Right cardiac atrium (tissue), 5 donors: ENCODE measurements at regions not wholly inside any gene's neighbourhood (a gene's known extent, or its start where the extent isn't known, plus 50 kb on each side); places are given as distances from the start of the nearest gene placed in this dataset.

ENCODE experiments used
- ATAC-seq, 2 donors: fragments of 200-7000 bp; cut with Tn5 transposase; one replicate each; pipeline versions ENCODE4 v1.8.0 to v1.9.1; 2020; ENCODE audit warnings: moderate library complexity in 2 of 2, mild to moderate bottlenecking in 1 of 2
- DNase-seq, 3 donors: peaks; one replicate each; pipeline ENCODE4 v3.0.0-alpha.2; 2020
- H3K27ac ChIP-seq: one replicate; pipeline ENCODE4 v1.5.1; 2013; ENCODE audit warnings: mild to moderate bottlenecking, low read length, control low read depth, moderate library complexity
- H3K27me3 ChIP-seq: one replicate; pipeline ENCODE4 v1.6.1; 2013; ENCODE audit not compliant: control insufficient read depth, insufficient read depth
- H3K4me1 ChIP-seq: one replicate; pipeline ENCODE4 v1.6.1; 2013; ENCODE audit warnings: low read length; ENCODE audit not compliant: control insufficient read depth, insufficient read depth
- H3K4me3 ChIP-seq: one replicate; pipeline ENCODE4 v1.5.1; 2013; ENCODE audit warnings: low read length, control low read depth
- H3K9me3 ChIP-seq: one replicate; pipeline ENCODE4 v1.6.1; 2013; ENCODE audit warnings: low read length; ENCODE audit not compliant: control insufficient read depth
- WGBS: extraction: QIAGEN DNeasy Blood & Tissue Kit; methylation state at CpG from one replicate; pipeline ENCODE4 v1.1.7; 2013; 5-methylcytosine and 5-hydroxymethylcytosine counted together
- intact Hi-C, 4 donors: fragments of 100-400 bp; cut with DNase I; formaldehyde crosslinking; loops; one replicate each; pipeline versions ENCODE4 v1.11.0 to v1.14.0; 2022 to 2023
- donor health status: healthy with polysubstance abuse.
- donor health status: DM: no; HTN: yes; CAD: no.
- donor health status: DM: no; HTN: no; CAD: no.
- donor health status: DM: no; HTN: yes; CAD: no; lungs with severe emphysema.
- donor health status: DM: yes; HTN: yes; CAD: no.

DNA sequence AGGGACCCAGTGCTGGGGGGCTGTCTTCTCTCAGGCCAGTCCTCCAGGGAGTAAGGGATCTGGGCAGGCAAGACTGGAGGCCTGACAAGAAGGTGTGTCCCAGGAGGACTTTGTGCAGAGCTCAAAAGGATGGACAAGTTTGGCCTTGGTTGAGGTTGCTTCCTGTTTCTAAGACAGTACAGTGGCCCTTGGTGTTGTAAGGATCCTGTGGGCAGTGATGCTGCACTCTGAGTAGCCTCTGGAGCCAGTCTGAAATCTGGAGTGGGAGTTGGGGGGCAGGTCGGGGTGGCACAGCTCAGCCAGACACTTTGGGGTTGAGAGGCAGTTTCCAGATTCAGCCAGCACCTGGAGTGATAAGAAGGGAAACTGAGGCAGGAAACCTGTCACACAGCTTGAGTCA, 139.2 kb upstream of the ZMIZ1 start:
- WGBS: 81% methylated on average over 1 of the region's 1 CpG
- Histone ChIP-seq H3K27me3 (no peaks in the 10 kb centered on the region), H3K4me3 (no peak overlapping the region), H3K9me3 (no peaks in the 10 kb centered on the region), H3K4me1 (peaks cover 3% of the 10 kb centered on the region), H3K27ac (no peak overlapping the region)
- ATAC-seq: no peak
- DNase-seq: no peak
- intact Hi-C loops: no loop called here

GRCh38 chr10:78931321-78932053, 137.3 kb upstream of the ZMIZ1 start:
- peaks cover 7% of the 10 kb centered on the region for H3K4me1 ChIP-seq
- DNase-seq (peak; percentile 60 to 84 (median 77)), ATAC-seq (peak; percentile 51 to 84)
- intact Hi-C loops: no loop called here
- peak overlapping the region; percentile 4 for H3K27ac ChIP-seq
- H3K4me3 ChIP-seq: no peak overlapping the region
- H3K9me3 ChIP-seq: no peaks in the 10 kb centered on the region
- no peaks in the 10 kb centered on the region for H3K27me3 ChIP-seq
- WGBS: 59% methylated on average over 21 of the region's 21 CpGs

DNA sequence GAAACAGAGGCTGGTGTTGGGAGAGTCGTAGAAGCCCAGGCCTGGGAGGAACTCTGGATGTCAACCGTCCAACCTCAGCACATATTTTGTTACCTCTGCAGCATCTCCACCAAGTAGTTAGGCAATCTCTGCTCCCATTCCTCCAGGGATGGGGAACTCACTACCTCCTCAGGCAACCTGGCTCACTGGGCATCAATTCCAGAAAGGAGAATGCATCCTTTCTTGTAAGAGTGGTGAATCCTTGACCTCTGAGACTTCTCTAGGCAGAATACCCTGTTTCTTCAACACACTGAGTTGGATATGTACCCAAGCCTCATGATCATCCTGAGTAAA, 136.7 kb upstream of the ZMIZ1 start:
- ATAC-seq (no peak), DNase-seq (peak in 1 of 3 donors; percentile 9)
- intact Hi-C loops: no loop called here
- no peaks in the 10 kb centered on the region for H3K9me3 ChIP-seq
- no peak overlapping the region for H3K4me3 ChIP-seq
- peaks cover 7% of the 10 kb centered on the region for H3K4me1 ChIP-seq
- no peaks in the 10 kb centered on the region for H3K27me3 ChIP-seq
- WGBS: 41% methylated on average over 2 of the region's 2 CpGs
- H3K27ac ChIP-seq: peak overlapping the region; percentile 6

GRCh38 chr10:78932861-78933260, 135.9 kb upstream of the ZMIZ1 start:
- DNase-seq (no peak), ATAC-seq (no peak)
- intact Hi-C loops: no loop called here
- 96% methylated on average over 9 of the region's 9 CpGs for WGBS
- Histone ChIP-seq H3K27me3 (no peaks in the 10 kb centered on the region), H3K4me1 (peaks cover 7% of the 10 kb centered on the region), H3K27ac (no peak overlapping the region), H3K4me3 (no peak overlapping the region), H3K9me3 (no peaks in the 10 kb centered on the region)

DNA sequence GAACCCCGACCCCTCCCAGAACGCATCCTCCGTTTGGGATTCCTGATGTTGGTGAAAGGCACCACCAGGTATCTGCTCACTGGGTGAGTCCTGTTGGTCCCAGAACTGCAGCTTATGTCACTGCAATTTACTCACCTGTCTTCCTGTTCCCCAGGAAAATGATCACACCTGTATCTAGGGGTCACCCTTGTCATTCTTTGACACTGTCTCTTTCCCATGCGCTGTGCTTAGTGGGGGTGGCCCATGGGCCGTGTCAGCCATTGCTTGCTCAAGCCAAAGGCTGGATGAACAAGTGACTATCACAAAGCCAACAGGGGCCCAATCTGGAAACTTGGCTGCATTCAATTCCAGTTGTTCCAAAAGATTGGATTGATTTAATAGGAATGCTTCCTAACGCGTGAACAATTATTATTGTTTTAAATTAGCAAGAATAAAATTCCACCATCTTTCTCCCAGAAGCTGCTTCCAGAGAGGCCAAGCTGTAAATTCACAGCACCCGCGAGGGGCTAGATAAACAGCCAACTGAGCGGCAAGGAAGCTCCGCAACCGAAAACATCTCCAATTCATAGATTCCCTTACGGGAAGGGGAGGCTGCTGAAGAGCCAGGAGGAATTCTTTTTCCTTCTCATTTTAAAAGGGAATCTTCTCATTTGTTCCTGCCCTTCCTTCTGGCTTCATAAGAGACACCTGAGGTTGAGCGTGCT, 134.8 kb upstream of the ZMIZ1 start:
- H3K4me3 ChIP-seq: no peak overlapping the region
- intact Hi-C loops: no loop called here
- H3K4me1 ChIP-seq: peaks cover 7% of the 10 kb centered on the region
- 78% methylated on average over 14 of the region's 14 CpGs for whole genome bisulfite sequencing
- no peaks in the 10 kb centered on the region for H3K27me3 ChIP-seq
- DNase-seq: peak in 2 of 3 donors; percentile 33 to 36
- ATAC-seq: no peak
- H3K27ac ChIP-seq: no peak overlapping the region
- H3K9me3 ChIP-seq: no peaks in the 10 kb centered on the region

- no peaks in the 10 kb centered on the region for H3K9me3 ChIP-seq
- peak; percentile 18 to 68 for ATAC-seq
- intact Hi-C loops: no loop called here
Measured at GRCh38 chr10:78934532-78934898, 134.3 kb upstream of the ZMIZ1 start.

GRCh38 chr10:78934994-78935602, 133.7 kb upstream of the ZMIZ1 start:
- intact Hi-C loops: no loop called here
- H3K4me1 ChIP-seq: peaks cover 7% of the 10 kb centered on the region
- ATAC-seq (no peak), DNase-seq (no peak)
- over 99% methylated on average over 4 of the region's 4 CpGs for WGBS
- H3K27me3 ChIP-seq: no peaks in the 10 kb centered on the region
- H3K9me3 ChIP-seq: no peaks in the 10 kb centered on the region
- no peak overlapping the region for H3K27ac ChIP-seq
- no peak overlapping the region for H3K4me3 ChIP-seq

More at GRCh38 chr10:78934532-78934898, 134.3 kb upstream of the ZMIZ1 start:
- no peaks in the 10 kb centered on the region for H3K27me3 ChIP-seq
- WGBS: 50% methylated on average over 3 of the region's 3 CpGs
- DNase-seq: peak in 2 of 3 donors; percentile 28 to 65
- H3K4me1 ChIP-seq: peaks cover 7% of the 10 kb centered on the region
- H3K4me3 ChIP-seq: no peak overlapping the region
- H3K27ac ChIP-seq: no peak overlapping the region

- H3K27me3 ChIP-seq: no peaks in the 10 kb centered on the region
- 58% methylated on average over 12 of the region's 12 CpGs for WGBS
- H3K4me3 ChIP-seq: no peak overlapping the region
- no peak for ATAC-seq
- H3K9me3 ChIP-seq: no peaks in the 10 kb centered on the region
- DNase-seq: peak; percentile 45 to 66 (median 58)
- intact Hi-C loops: no loop called here
- peaks cover 7% of the 10 kb centered on the region for H3K4me1 ChIP-seq
- H3K27ac ChIP-seq: no peak overlapping the region
Measured at GRCh38 chr10:78935697-78936407, 132.9 kb upstream of the ZMIZ1 start.

- no peak overlapping the region for H3K27ac ChIP-seq
- intact Hi-C loops: no loop called here
- DNase-seq: peak in 2 of 3 donors; percentile 27 to 49
- 73% methylated on average over 13 of the region's 13 CpGs for WGBS
- no peaks in the 10 kb centered on the region for H3K27me3 ChIP-seq
- H3K9me3 ChIP-seq: no peaks in the 10 kb centered on the region
- no peak for ATAC-seq
- H3K4me3 ChIP-seq: no peak overlapping the region
- H3K4me1 ChIP-seq: peaks cover 5% of the 10 kb centered on the region
Measured at GRCh38 chr10:78936412-78937342, 132.1 kb upstream of the ZMIZ1 start.

DNA sequence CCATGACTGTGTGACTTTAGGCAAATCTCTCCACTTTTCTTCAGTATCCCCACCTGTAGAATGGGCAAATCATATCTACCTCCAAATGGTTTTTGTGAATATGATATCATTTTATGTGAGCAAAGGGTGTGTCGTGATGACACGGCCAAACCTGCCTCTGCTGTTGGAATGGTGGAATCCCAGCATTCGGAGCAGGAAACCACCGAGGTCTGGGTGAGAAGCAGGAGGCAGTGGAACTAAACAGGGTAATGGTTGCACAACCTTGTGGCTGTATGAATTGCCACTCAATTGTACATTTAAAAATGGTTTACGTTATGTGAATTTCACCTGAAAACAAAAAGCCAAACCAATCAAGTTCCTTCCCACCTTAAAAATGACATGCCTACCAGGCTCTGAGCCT, 131.4 kb upstream of the ZMIZ1 start:
- 92% methylated on average over 5 of the region's 5 CpGs for WGBS
- no peak overlapping the region for H3K27ac ChIP-seq
- intact Hi-C loops: no loop called here
- ATAC-seq (no peak), DNase-seq (peak in 1 of 3 donors; percentile 29)
- no peaks in the 10 kb centered on the region for H3K9me3 ChIP-seq
- no peak overlapping the region for H3K4me3 ChIP-seq
- no peaks in the 10 kb centered on the region for H3K27me3 ChIP-seq
- H3K4me1 ChIP-seq: peaks cover 5% of the 10 kb centered on the region
